WERI-Rb-1 (cell line): ENCODE measurements at regions not wholly inside any gene's neighbourhood (a gene's known extent, or its start where the extent isn't known, plus 50 kb on each side); places are given as distances from the start of the nearest gene placed in this dataset.

ENCODE experiments used
- DNase-seq: peaks from one replicate; pipeline ENCODE4 v3.0.0-alpha.2; 2020
- H3K27ac ChIP-seq: fragments of 250-450 bp; sonication (Bioruptor Pico); 2 replicates; pipeline ENCODE4 v1.5.1; 2020; ENCODE audit warnings: mild to moderate bottlenecking, moderate library complexity
- H3K27me3 ChIP-seq: fragments of 250-450 bp; sonication (Bioruptor Pico); 2 replicates; pipeline ENCODE4 v1.5.1; 2021; ENCODE audit warnings: mild to moderate bottlenecking, low read depth, moderate library complexity; ENCODE audit not compliant: insufficient read depth, severe bottlenecking
- H3K36me3 ChIP-seq: fragments of 250-450 bp; sonication (Bioruptor Pico); 2 replicates; pipeline ENCODE4 v1.5.1; 2020; ENCODE audit warnings: mild to moderate bottlenecking, moderate library complexity
- H3K4me3 ChIP-seq: 2 replicates; pipeline ENCODE4 v1.5.1; 2011; ENCODE audit warnings: low read depth, mild to moderate bottlenecking, control low read depth, low read length
- H3K9me3 ChIP-seq: fragments of 250-450 bp; sonication (Bioruptor Pico); 2 replicates; pipeline ENCODE4 v1.5.1; 2021; ENCODE audit warnings: mild to moderate bottlenecking, moderate library complexity; ENCODE audit not compliant: severe bottlenecking
- TF ChIP-seq, protein P1 (sequence below): IDR thresholded peaks from 2 replicates; pipeline ENCODE4 v1.5.1; 2011; ENCODE audit warnings: low read depth, mild to moderate bottlenecking, control low read depth, inconsistent platforms, low read length

DNA sequence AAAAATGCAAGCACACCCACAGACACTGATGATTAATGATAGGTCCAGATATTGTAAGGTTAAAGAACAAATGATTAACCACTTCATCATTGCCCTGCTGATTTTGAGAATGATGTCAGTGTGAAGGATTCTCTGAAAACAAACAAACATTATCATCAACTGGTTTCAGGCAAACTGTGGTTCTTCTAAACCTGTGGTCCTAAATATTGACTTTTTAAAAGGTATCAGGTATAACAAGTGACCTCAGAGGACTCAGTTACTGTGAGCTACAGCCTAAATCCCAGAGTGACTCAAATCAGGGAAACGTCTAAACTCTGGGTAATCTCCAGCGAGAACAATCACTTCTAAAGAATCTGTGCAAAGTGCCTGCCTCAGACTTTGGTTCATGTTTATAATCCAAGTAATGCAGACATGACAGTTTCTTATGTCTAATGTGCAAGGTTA lies 172.3 kb upstream of the CDH6 start:
- H3K4me3 ChIP-seq: no peak overlapping the region
- H3K27me3 ChIP-seq: no peaks in the 10 kb centered on the region
- no peaks in the 10 kb centered on the region for H3K36me3 ChIP-seq
- no peak overlapping the region for H3K27ac ChIP-seq
- H3K9me3 ChIP-seq: no peaks in the 10 kb centered on the region
- TF ChIP-seq, protein P1, sequence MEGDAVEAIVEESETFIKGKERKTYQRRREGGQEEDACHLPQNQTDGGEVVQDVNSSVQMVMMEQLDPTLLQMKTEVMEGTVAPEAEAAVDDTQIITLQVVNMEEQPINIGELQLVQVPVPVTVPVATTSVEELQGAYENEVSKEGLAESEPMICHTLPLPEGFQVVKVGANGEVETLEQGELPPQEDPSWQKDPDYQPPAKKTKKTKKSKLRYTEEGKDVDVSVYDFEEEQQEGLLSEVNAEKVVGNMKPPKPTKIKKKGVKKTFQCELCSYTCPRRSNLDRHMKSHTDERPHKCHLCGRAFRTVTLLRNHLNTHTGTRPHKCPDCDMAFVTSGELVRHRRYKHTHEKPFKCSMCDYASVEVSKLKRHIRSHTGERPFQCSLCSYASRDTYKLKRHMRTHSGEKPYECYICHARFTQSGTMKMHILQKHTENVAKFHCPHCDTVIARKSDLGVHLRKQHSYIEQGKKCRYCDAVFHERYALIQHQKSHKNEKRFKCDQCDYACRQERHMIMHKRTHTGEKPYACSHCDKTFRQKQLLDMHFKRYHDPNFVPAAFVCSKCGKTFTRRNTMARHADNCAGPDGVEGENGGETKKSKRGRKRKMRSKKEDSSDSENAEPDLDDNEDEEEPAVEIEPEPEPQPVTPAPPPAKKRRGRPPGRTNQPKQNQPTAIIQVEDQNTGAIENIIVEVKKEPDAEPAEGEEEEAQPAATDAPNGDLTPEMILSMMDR: no peak
- no peak for DNase-seq

DNA sequence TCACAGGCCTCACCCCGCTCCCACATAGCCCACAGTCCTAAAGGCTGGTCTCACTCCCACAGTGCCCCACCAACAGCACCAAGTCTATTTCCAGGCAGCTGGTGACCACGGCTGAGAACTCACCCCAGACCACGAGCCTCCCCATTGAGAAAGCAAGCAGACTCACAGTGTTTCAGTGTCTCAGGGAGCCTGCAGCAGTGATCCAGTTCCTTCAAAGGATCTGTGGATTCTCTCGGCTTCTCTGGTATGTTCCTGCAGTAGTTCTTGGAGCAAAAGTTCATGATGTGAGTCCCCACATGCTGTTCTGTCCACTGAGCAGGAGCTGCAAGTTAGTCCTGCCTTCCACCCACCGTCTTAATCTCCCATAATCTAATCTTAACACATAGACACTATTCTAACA lies 185.3 kb upstream of the CDH6 start:
- DNase-seq: no peak
- TF ChIP-seq, protein P1: no peak
- H3K4me3 ChIP-seq: no peak overlapping the region
- H3K9me3 ChIP-seq: no peaks in the 10 kb centered on the region
- H3K36me3 ChIP-seq: no peaks in the 10 kb centered on the region
- no peaks in the 10 kb centered on the region for H3K27me3 ChIP-seq
- H3K27ac ChIP-seq: no peak overlapping the region

DNA sequence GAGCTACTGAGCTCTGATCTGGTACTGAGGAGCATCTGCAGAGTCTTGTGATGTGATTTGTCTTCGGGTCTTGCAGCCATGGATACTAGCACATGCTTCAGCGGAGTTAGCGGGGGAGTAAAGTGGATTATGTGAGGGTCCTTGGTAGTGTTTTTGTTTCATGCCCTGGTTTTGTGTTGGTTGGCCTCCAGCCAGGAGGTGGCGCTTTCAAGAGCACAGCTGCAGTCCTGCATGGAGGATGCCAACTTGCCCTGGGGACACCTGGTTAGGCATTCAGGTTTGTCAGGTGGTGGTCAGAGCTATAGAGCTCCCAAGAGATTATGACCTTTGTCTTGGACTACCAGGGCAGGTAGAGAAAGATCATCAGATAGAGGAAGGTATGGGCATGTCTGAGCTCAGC lies 185.8 kb upstream of the CDH6 start:
- no peaks in the 10 kb centered on the region for H3K27me3 ChIP-seq
- no peak overlapping the region for H3K4me3 ChIP-seq
- no peaks in the 10 kb centered on the region for H3K36me3 ChIP-seq
- H3K9me3 ChIP-seq: no peaks in the 10 kb centered on the region
- no peak for DNase-seq
- H3K27ac ChIP-seq: no peak overlapping the region
- TF ChIP-seq, protein P1: no peak

- DNase-seq: no peak
- no peak overlapping the region for H3K27ac ChIP-seq
- no peaks in the 10 kb centered on the region for H3K36me3 ChIP-seq
- TF ChIP-seq, protein P1: no peak
- H3K9me3 ChIP-seq: no peaks in the 10 kb centered on the region
- H3K4me3 ChIP-seq: no peak overlapping the region
- no peaks in the 10 kb centered on the region for H3K27me3 ChIP-seq
Measured at GRCh38 chr5:31000287-31000686, 193.2 kb upstream of the CDH6 start.

GRCh38 chr5:30997681-30998080 lies 195.8 kb upstream of the CDH6 start:
- Histone ChIP-seq H3K27ac (no peak overlapping the region), H3K9me3 (no peaks in the 10 kb centered on the region), H3K36me3 (no peaks in the 10 kb centered on the region), H3K4me3 (no peak overlapping the region), H3K27me3 (no peaks in the 10 kb centered on the region)
- DNase-seq: no peak
- TF ChIP-seq, protein P1: no peak

DNA sequence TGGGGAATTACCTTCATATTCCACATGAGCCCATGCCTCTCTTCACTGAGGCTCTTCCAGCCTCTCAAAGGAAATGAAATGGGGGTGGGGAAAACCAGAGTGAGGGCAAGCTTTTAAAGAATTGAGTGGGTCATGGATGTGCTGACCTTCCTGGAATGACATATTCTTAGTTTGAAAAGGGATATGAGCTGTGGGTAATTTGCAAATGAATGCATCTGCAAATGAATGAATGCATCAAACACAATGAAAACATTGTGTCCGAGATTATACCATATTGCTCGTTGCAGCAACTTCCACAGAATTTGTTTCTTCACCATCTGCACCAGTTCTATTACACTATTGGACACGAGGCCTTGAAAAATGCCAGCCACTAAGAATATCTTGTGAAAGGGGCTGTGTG lies 198.6 kb upstream of the CDH6 start:
- Histone ChIP-seq H3K27ac (no peak overlapping the region), H3K27me3 (no peaks in the 10 kb centered on the region), H3K9me3 (no peaks in the 10 kb centered on the region), H3K4me3 (no peak overlapping the region), H3K36me3 (no peaks in the 10 kb centered on the region)
- no peak for DNase-seq
- TF ChIP-seq, protein P1: no peak
